Lung (tissue), 11 donors: ENCODE measurements at regions not wholly inside any gene's neighbourhood (a gene's known extent, or its start where the extent isn't known, plus 50 kb on each side); places are given as distances from the start of the nearest gene placed in this dataset.

Source experiments
- ATAC-seq: fragments of 200-7000 bp; cut with Tn5 transposase; one replicate; pipeline ENCODE4 v1.9.1; 2020; ENCODE audit warnings: moderate number of reproducible peaks; ENCODE audit not compliant: insufficient read depth, low FRiP score
- DNase-seq, 3 donors: peaks; one replicate each; pipeline ENCODE4 v3.0.0-alpha.2; 2013 to 2017
- H3K27ac ChIP-seq, 2 donors: one replicate each; pipeline ENCODE4 v1.5.1; 2013; ENCODE audit warnings: mild to moderate bottlenecking in 2 of 2, moderate library complexity in 2 of 2, control low read depth in 1 of 2, inconsistent platforms in 1 of 2, low read depth in 1 of 2, low read length in 1 of 2
- H3K27me3 ChIP-seq, 3 donors: one replicate each; pipeline ENCODE4 v1.5.1; 2013; ENCODE audit warnings: low read length in 2 of 3; ENCODE audit not compliant: control insufficient read depth in 3 of 3, insufficient read depth in 3 of 3
- H3K36me3 ChIP-seq, 4 donors: one replicate each; pipeline ENCODE4 v1.5.1; 2013; ENCODE audit warnings: low read length in 4 of 4, mild to moderate bottlenecking in 1 of 4, moderate library complexity in 1 of 4; ENCODE audit not compliant: control insufficient read depth in 4 of 4, insufficient read depth in 4 of 4
- H3K4me1 ChIP-seq, 5 donors: one replicate each; pipeline ENCODE4 v1.5.1; 2013; ENCODE audit warnings: low read length in 5 of 5, mild to moderate bottlenecking in 2 of 5, moderate library complexity in 1 of 5; ENCODE audit not compliant: control insufficient read depth in 5 of 5, insufficient read depth in 5 of 5
- H3K4me3 ChIP-seq: one replicate; pipeline ENCODE4 v1.5.1; 2013; ENCODE audit warnings: mild to moderate bottlenecking, control low read depth, moderate library complexity
- H3K9ac ChIP-seq, 2 donors: one replicate each; pipeline ENCODE4 v1.5.1; 2013; ENCODE audit warnings: low read length in 2 of 2, control low read depth in 1 of 2; ENCODE audit not compliant: insufficient read depth in 1 of 2
- H3K9me3 ChIP-seq, 4 donors: one replicate each; pipeline ENCODE4 v1.5.1; 2013; ENCODE audit warnings: low read length in 3 of 4, mild to moderate bottlenecking in 1 of 4, moderate library complexity in 1 of 4; ENCODE audit not compliant: control insufficient read depth in 4 of 4, insufficient read depth in 3 of 4
- WGBS, 2 donors: extraction: QIAGEN DNeasy Blood & Tissue Kit; methylation state at CpG; one replicate each; pipeline ENCODE4 v1.1.7; 2013; 5-methylcytosine and 5-hydroxymethylcytosine counted together
- TF ChIP-seq, protein P1 (sequence below): IDR thresholded peaks from 2 replicates; pipeline ENCODE4 v1.5.1; 2012; ENCODE audit warnings: mild to moderate bottlenecking; ENCODE audit errors: control extremely low read depth, extremely low read depth
- donor health status: control.
- donor health status: control.
- donor health status: Bipolar disorder and iron deficiency.
- donor health status: healthy.
- donor health status: DM: yes; HTN: yes; CAD: no.

DNA sequence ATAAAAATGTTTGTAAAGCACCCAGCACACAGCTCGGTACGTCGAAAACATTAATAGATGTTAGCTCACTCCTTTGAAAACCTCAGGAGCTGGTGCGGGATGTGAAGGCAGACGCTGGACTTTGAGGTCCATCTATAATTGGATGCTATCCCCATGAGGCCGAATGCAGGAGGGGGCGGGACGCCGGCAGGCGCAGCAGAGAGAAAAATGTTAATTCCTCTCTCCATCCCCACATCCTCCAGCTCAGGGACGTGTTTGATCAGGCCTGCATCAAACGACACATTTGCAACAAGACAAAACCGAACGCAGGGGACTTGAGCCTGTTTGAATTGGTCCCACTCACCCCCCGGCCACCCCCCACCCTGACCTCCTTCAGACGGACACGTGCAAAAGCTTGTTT, 231.0 kb downstream of the RBM19 start:
- H3K4me1 ChIP-seq: no peaks in the 10 kb centered on the region
- H3K9ac ChIP-seq: no peak overlapping the region
- ATAC-seq (no peak), DNase-seq (no peak)
- H3K9me3 ChIP-seq: peaks cover 0 to 5% (median 0%) of the 10 kb centered on the region in 4 donors
- H3K27ac ChIP-seq: no peak overlapping the region
- H3K36me3 ChIP-seq: no peaks in the 10 kb centered on the region
- peaks cover 0 to 11% (median 0%) of the 10 kb centered on the region in 3 donors for H3K27me3 ChIP-seq
- H3K4me3 ChIP-seq: no peak overlapping the region
- TF ChIP-seq, protein P1, sequence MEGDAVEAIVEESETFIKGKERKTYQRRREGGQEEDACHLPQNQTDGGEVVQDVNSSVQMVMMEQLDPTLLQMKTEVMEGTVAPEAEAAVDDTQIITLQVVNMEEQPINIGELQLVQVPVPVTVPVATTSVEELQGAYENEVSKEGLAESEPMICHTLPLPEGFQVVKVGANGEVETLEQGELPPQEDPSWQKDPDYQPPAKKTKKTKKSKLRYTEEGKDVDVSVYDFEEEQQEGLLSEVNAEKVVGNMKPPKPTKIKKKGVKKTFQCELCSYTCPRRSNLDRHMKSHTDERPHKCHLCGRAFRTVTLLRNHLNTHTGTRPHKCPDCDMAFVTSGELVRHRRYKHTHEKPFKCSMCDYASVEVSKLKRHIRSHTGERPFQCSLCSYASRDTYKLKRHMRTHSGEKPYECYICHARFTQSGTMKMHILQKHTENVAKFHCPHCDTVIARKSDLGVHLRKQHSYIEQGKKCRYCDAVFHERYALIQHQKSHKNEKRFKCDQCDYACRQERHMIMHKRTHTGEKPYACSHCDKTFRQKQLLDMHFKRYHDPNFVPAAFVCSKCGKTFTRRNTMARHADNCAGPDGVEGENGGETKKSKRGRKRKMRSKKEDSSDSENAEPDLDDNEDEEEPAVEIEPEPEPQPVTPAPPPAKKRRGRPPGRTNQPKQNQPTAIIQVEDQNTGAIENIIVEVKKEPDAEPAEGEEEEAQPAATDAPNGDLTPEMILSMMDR: no peak
- WGBS, 2 donors: 16 to 17% methylated on average over 17 of the region's 17 CpGs

DNA sequence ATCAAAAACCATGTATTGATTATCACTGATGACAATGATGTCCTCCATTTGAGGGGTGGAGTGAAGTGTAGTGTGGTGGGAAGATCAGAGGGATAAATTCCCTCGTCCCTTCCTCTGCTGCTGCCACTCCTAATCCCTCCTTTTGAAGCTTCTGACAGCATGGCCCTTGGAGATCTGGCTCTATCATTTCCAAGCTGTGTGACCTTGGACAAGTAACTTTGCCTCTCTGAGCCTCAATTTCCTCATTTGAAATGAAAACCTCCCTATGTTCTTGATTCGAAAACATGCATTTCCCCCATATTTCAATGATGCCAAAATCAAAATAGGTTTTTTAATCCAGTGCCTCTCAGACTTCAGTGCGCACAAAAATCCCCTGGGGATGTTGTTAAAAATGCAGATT, 231.6 kb downstream of the RBM19 start:
- WGBS, 2 donors: 87 to 90% methylated on average over 3 of the region's 3 CpGs
- ATAC-seq (no peak), DNase-seq (no peak)
- peaks cover 0 to 13% (median 0%) of the 10 kb centered on the region in 3 donors for H3K27me3 ChIP-seq
- peaks cover 0 to 4% (median 0%) of the 10 kb centered on the region in 4 donors for H3K9me3 ChIP-seq
- H3K9ac ChIP-seq: no peak overlapping the region
- no peaks in the 10 kb centered on the region for H3K4me1 ChIP-seq
- no peaks in the 10 kb centered on the region for H3K36me3 ChIP-seq
- no peak overlapping the region for H3K4me3 ChIP-seq
- H3K27ac ChIP-seq: no peak overlapping the region
- TF ChIP-seq, protein P1: no peak

DNA sequence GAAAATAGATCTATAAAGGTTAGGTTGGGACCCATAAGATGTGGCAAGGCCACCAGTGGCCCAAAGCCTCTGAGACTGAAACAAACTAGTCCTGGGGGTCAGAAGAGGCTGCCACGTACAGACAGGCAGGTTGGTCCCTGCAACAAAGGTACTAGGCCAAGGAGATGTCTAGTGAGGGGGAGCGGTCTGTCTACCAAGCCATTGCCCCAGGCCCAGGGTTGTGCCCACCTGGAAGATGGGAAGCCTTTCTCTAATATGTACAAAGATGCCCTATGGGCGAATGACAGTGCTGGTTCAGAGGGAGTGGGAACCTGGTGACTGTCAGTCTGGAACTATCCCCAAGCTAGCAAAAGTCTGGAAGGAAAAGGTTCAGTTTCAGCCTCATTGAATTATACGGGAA, 233.2 kb downstream of the RBM19 start:
- peaks cover 0 to 2% (median 0%) of the 10 kb centered on the region in 4 donors for H3K9me3 ChIP-seq
- H3K9ac ChIP-seq: no peak overlapping the region
- H3K4me3 ChIP-seq: no peak overlapping the region
- TF ChIP-seq, protein P1: no peak
- DNase-seq (no peak), ATAC-seq (no peak)
- H3K27ac ChIP-seq: no peak overlapping the region
- H3K4me1 ChIP-seq: no peaks in the 10 kb centered on the region
- H3K36me3 ChIP-seq: no peaks in the 10 kb centered on the region
- peaks cover 0 to 15% (median 0%) of the 10 kb centered on the region in 3 donors for H3K27me3 ChIP-seq
- WGBS, 2 donors: 77 to 82% methylated on average over 4 of the region's 4 CpGs

DNA sequence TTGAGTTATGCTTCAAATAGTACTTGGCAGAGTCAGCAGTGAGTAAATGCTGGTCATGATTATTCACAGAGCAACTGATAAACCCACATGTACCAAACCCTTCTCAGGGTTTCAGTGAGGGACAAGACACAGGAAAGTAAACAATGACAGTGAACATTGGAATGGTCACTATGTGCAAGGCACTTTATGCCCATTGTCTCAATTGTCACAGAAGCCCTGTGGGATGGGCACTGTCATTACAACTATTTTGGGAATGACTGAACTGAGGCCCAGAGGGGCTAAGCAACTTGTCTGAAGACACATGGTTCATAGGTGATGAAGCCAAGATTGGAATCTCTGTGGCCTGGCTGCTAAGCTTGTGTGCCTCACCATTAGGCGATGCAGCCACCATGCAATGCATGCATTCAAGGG, 238.5 kb downstream of the RBM19 start:
- no peak overlapping the region for H3K27ac ChIP-seq
- no peaks in the 10 kb centered on the region for H3K4me1 ChIP-seq
- H3K36me3 ChIP-seq: no peaks in the 10 kb centered on the region
- WGBS, 2 donors: 79 to 86% methylated on average over 1 of the region's 1 CpG
- DNase-seq: no peak
- no peak overlapping the region for H3K4me3 ChIP-seq
- H3K9me3 ChIP-seq: peaks cover 0 to 15% (median 0%) of the 10 kb centered on the region in 4 donors
- no peak for ATAC-seq
- peaks cover 0 to 11% (median 0%) of the 10 kb centered on the region in 3 donors for H3K27me3 ChIP-seq
- TF ChIP-seq, protein P1: no peak
- H3K9ac ChIP-seq: no peak overlapping the region
